ENCODE measurements at regions not wholly inside any gene's neighbourhood (a gene's known extent, or its start where the extent isn't known, plus 50 kb on each side); places are given as distances from the start of the nearest gene placed in this dataset.

GRCh38 chr5:6900247-6901227 lies 187.3 kb downstream of the TENT4A start:
- TF ChIP-seq CSDC2 (CRISPR knock-in tag; IDR thresholded peaks at IDR 0.05) (no peak), CREB5 (CRISPR knock-in tag; IDR thresholded peaks at IDR 0.05; ENCODE audit: low read depth) (no peak), TOX (CRISPR knock-in tag; IDR thresholded peaks at IDR 0.05; ENCODE audit: borderline replicate concordance) (no peak), TSHZ2 (CRISPR knock-in tag; IDR thresholded peaks at IDR 0.05) (no peak), ZFP30 (CRISPR knock-in tag; IDR thresholded peaks at IDR 0.05) (no peak), ESRRG (CRISPR knock-in tag; IDR thresholded peaks at IDR 0.05) (no peak), CSRNP3 (CRISPR knock-in tag; IDR thresholded peaks at IDR 0.05) (no peak), PATZ1 (CRISPR knock-in tag; IDR thresholded peaks at IDR 0.05; ENCODE audit: borderline replicate concordance) (no peak), ZC3H10 (CRISPR knock-in tag; IDR thresholded peaks at IDR 0.05) (no peak), ARNTL (CRISPR knock-in tag; IDR thresholded peaks at IDR 0.05; ENCODE audit: borderline replicate concordance, low read depth) (no peak), ZFP3 (CRISPR knock-in tag; IDR thresholded peaks at IDR 0.05) (no peak)
